Activated CD8-positive, alpha-beta memory T cell treated with anti-CD3 and anti-CD28 coated beads, Interleukin-2, amount 50 U/mL, for 4 hours (primary cell): ENCODE measurements at regions not wholly inside any gene's neighbourhood (a gene's known extent, or its start where the extent isn't known, plus 50 kb on each side); places are given as distances from the start of the nearest gene placed in this dataset.
"Not testable (repeated sequence)": the region's sequence is repeated elsewhere in the genome, so short reads cannot be mapped to it uniquely, and the experiment has no call there.

ENCODE experiments used
- DNase-seq: peaks from one replicate; pipeline ENCODE4 v3.0.0-alpha.2; 2020

GRCh38 chr13:58933475-58933874 is 1230.3 kb downstream of the DIAPH3 start:
- DNase-seq = no peak

GRCh38 chr13:58935689-58936088 is 1228.0 kb downstream of the DIAPH3 start:
- DNase-seq = no peak

GRCh38 chr13:58946274-58946673 is 1217.5 kb downstream of the DIAPH3 start:
- DNase-seq = no peak

- no peak for DNase-seq
Observed at GRCh38 chr13:58949646-58950045, 1214.1 kb downstream of the DIAPH3 start.

GRCh38 chr13:58950911-58951310 is 1212.8 kb downstream of the DIAPH3 start:
- DNase-seq = no peak

GRCh38 chr13:58953638-58954037 is 1210.1 kb downstream of the DIAPH3 start:
- DNase-seq = no peak

GRCh38 chr13:58955546-58956385 is 1208.0 kb downstream of the DIAPH3 start:
- no peak for DNase-seq

- not testable (repeated sequence) for DNase-seq
Observed at GRCh38 chr13:58958097-58958496, 1205.6 kb downstream of the DIAPH3 start.

GRCh38 chr13:58960888-58961287 is 1202.8 kb downstream of the DIAPH3 start:
- no peak for DNase-seq

GRCh38 chr13:58963321-58963720 is 1200.4 kb downstream of the DIAPH3 start:
- DNase-seq = no peak

- DNase-seq = no peak
Observed at GRCh38 chr13:58964048-58964447, 1199.7 kb downstream of the DIAPH3 start.

- DNase-seq = no peak
Observed at GRCh38 chr13:58977085-58977484, 1186.6 kb downstream of the DIAPH3 start.

- no peak for DNase-seq
Observed at GRCh38 chr13:58978331-58978730, 1185.4 kb downstream of the DIAPH3 start.

GRCh38 chr13:58979851-58980250 is 1183.9 kb downstream of the DIAPH3 start:
- DNase-seq = no peak

- no peak for DNase-seq
Observed at GRCh38 chr13:58985845-58986244, 1177.9 kb downstream of the DIAPH3 start.

GRCh38 chr13:58989556-58989955 is 1174.2 kb downstream of the DIAPH3 start:
- no peak for DNase-seq

- DNase-seq = no peak
Observed at GRCh38 chr13:58991826-58992477, 1171.8 kb downstream of the DIAPH3 start.

GRCh38 chr13:58992478-58993042 is 1171.2 kb downstream of the DIAPH3 start:
- no peak for DNase-seq

- DNase-seq = no peak
Observed at GRCh38 chr13:58994077-58994476, 1169.7 kb downstream of the DIAPH3 start.

- DNase-seq = no peak
Observed at GRCh38 chr13:58994777-58995176, 1169.0 kb downstream of the DIAPH3 start.

- DNase-seq = no peak
Observed at GRCh38 chr13:58998716-58999115, 1165.0 kb downstream of the DIAPH3 start.

GRCh38 chr13:58999851-59000250 is 1163.9 kb downstream of the DIAPH3 start:
- DNase-seq = no peak

GRCh38 chr13:59000770-59001169 is 1163.0 kb downstream of the DIAPH3 start:
- no peak for DNase-seq

- no peak for DNase-seq
Observed at GRCh38 chr13:59012731-59013130, 1151.0 kb downstream of the DIAPH3 start.
